ENCODE measurements at regions not wholly inside any gene's neighbourhood (a gene's known extent, or its start where the extent isn't known, plus 50 kb on each side); places are given as distances from the start of the nearest gene placed in this dataset.

- Histone ChIP-seq H3K9me3 (ENCODE audit: low read length) (no peaks in the 10 kb centered on the region), H3K27me3 (ENCODE audit: insufficient read depth, low read length, poor library complexity, severe bottlenecking) (no peaks in the 10 kb centered on the region), H3K4me3 (ENCODE audit: low read length) (no peak overlapping the region), H3K27ac (ENCODE audit: low read depth, low read length) (no peak overlapping the region), H3K36me3 (ENCODE audit: insufficient read depth, low read length) (no peaks in the 10 kb centered on the region), H3K4me1 (ENCODE audit: insufficient read depth, low read length) (no peaks in the 10 kb centered on the region)
- POLR2A ChIA-PET = no interaction called here
- CTCF ChIA-PET = no interaction called here
- H3K27ac Mint-ChIP-seq = no peak overlapping the region
- peaks cover 0 to 1% (median 0%) of the 10 kb centered on the region in 5 donors for H3K9me3 Mint-ChIP-seq
- H3K36me3 Mint-ChIP-seq = peaks cover 2 to 16% (median 3%) of the 10 kb centered on the region in 3 donors
- H3K27me3 Mint-ChIP-seq = peaks cover 0 to 1% of the 10 kb centered on the region in 2 donors
- no peaks in the 10 kb centered on the region for H3K4me1 Mint-ChIP-seq
- no peak overlapping the region for H3K4me3 Mint-ChIP-seq
- no peak for DNase-seq
These were observed 59.7 kb upstream of the PGRMC2 start for GRCh38 chr4:128347175-128347868.

GRCh38 chr4:128346054-128346716, 58.6 kb upstream of the PGRMC2 start:
- Mint-ChIP-seq H3K27me3 (no peaks in the 10 kb centered on the region), H3K4me3 (no peak overlapping the region), H3K36me3 (peaks cover 0 to 16% (median 3%) of the 10 kb centered on the region in 3 donors), H3K4me1 (no peaks in the 10 kb centered on the region), H3K9me3 (no peaks in the 10 kb centered on the region), H3K27ac (no peak overlapping the region)
- H3K27ac ChIP-seq (ENCODE audit: low read depth, low read length) = no peak overlapping the region
- DNase-seq = no peak
- CTCF ChIA-PET = no interaction called here
- H3K9me3 ChIP-seq (ENCODE audit: low read length) = no peaks in the 10 kb centered on the region
- POLR2A ChIA-PET = no interaction called here
- H3K36me3 ChIP-seq (ENCODE audit: insufficient read depth, low read length) = no peaks in the 10 kb centered on the region
- H3K4me1 ChIP-seq (ENCODE audit: insufficient read depth, low read length) = no peaks in the 10 kb centered on the region
- no peak overlapping the region for H3K4me3 ChIP-seq (ENCODE audit: low read length)
- H3K27me3 ChIP-seq (ENCODE audit: insufficient read depth, low read length, poor library complexity, severe bottlenecking) = no peaks in the 10 kb centered on the region

- Mint-ChIP-seq H3K9me3 (no peaks in the 10 kb centered on the region), H3K4me1 (no peaks in the 10 kb centered on the region), H3K36me3 (peaks cover 0 to 16% (median 3%) of the 10 kb centered on the region in 3 donors), H3K27me3 (no peaks in the 10 kb centered on the region), H3K27ac (no peak overlapping the region), H3K4me3 (no peak overlapping the region)
- no peak for DNase-seq
- CTCF ChIA-PET = no interaction called here
- Histone ChIP-seq H3K4me3 (ENCODE audit: low read length) (no peak overlapping the region), H3K36me3 (ENCODE audit: insufficient read depth, low read length) (no peaks in the 10 kb centered on the region), H3K27me3 (ENCODE audit: insufficient read depth, low read length, poor library complexity, severe bottlenecking) (no peaks in the 10 kb centered on the region), H3K9me3 (ENCODE audit: low read length) (no peaks in the 10 kb centered on the region), H3K27ac (ENCODE audit: low read depth, low read length) (no peak overlapping the region), H3K4me1 (ENCODE audit: insufficient read depth, low read length) (no peaks in the 10 kb centered on the region)
- POLR2A ChIA-PET = no interaction called here
These were observed 58.0 kb upstream of the PGRMC2 start for GRCh38 chr4:128345650-128346049.

GRCh38 chr4:128342762-128343161, 55.1 kb upstream of the PGRMC2 start:
- Mint-ChIP-seq H3K36me3 (peaks cover 0 to 11% (median 3%) of the 10 kb centered on the region in 3 donors), H3K27me3 (no peaks in the 10 kb centered on the region), H3K4me1 (no peaks in the 10 kb centered on the region), H3K4me3 (no peak overlapping the region), H3K27ac (peak overlapping the region in 1 of 8 donors; percentile 34), H3K9me3 (no peaks in the 10 kb centered on the region)
- Histone ChIP-seq H3K27me3 (ENCODE audit: insufficient read depth, low read length, poor library complexity, severe bottlenecking) (no peaks in the 10 kb centered on the region), H3K4me1 (ENCODE audit: insufficient read depth, low read length) (no peaks in the 10 kb centered on the region), H3K27ac (ENCODE audit: low read depth, low read length) (no peak overlapping the region), H3K4me3 (ENCODE audit: low read length) (no peak overlapping the region), H3K36me3 (ENCODE audit: insufficient read depth, low read length) (no peaks in the 10 kb centered on the region), H3K9me3 (ENCODE audit: low read length) (no peaks in the 10 kb centered on the region)
- ChIA-PET POLR2A (no interaction called here), CTCF (no interaction called here)
- DNase-seq = no peak

- H3K4me3 Mint-ChIP-seq = no peak overlapping the region
- POLR2A ChIA-PET = no interaction called here
- no peaks in the 10 kb centered on the region for H3K27me3 Mint-ChIP-seq
- no peak for DNase-seq
- H3K4me1 Mint-ChIP-seq = no peaks in the 10 kb centered on the region
- H3K27ac Mint-ChIP-seq = peak overlapping the region in 1 of 8 donors; percentile 36
- no peaks in the 10 kb centered on the region for H3K9me3 Mint-ChIP-seq
- no peaks in the 10 kb centered on the region for H3K4me1 ChIP-seq (ENCODE audit: insufficient read depth, low read length)
- no peaks in the 10 kb centered on the region for H3K27me3 ChIP-seq (ENCODE audit: insufficient read depth, low read length, poor library complexity, severe bottlenecking)
- H3K9me3 ChIP-seq (ENCODE audit: low read length) = no peaks in the 10 kb centered on the region
- peaks cover 0 to 8% (median 3%) of the 10 kb centered on the region in 3 donors for H3K36me3 Mint-ChIP-seq
- H3K36me3 ChIP-seq (ENCODE audit: insufficient read depth, low read length) = no peaks in the 10 kb centered on the region
- H3K27ac ChIP-seq (ENCODE audit: low read depth, low read length) = no peak overlapping the region
- no peak overlapping the region for H3K4me3 ChIP-seq (ENCODE audit: low read length)
- CTCF ChIA-PET = no interaction called here
These were observed 54.0 kb upstream of the PGRMC2 start for GRCh38 chr4:128341634-128342033.

GRCh38 chr4:128338634-128339355, 51.2 kb upstream of the PGRMC2 start:
- ChIA-PET CTCF (no interaction called here), POLR2A (no interaction called here)
- no peaks in the 10 kb centered on the region for H3K27me3 Mint-ChIP-seq

GRCh38 chr4:128337863-128338262, 50.2 kb upstream of the PGRMC2 start:
- no peaks in the 10 kb centered on the region for H3K9me3 ChIP-seq (ENCODE audit: low read length)
- Mint-ChIP-seq H3K4me3 (no peak overlapping the region), H3K36me3 (no peaks in the 10 kb centered on the region), H3K27me3 (no peaks in the 10 kb centered on the region), H3K4me1 (no peaks in the 10 kb centered on the region), H3K27ac (no peak overlapping the region), H3K9me3 (no peaks in the 10 kb centered on the region)
- H3K27ac ChIP-seq (ENCODE audit: low read depth, low read length) = no peak overlapping the region
- H3K27me3 ChIP-seq (ENCODE audit: insufficient read depth, low read length, poor library complexity, severe bottlenecking) = no peaks in the 10 kb centered on the region
- ChIA-PET POLR2A (no interaction called here), CTCF (no interaction called here)
- H3K4me1 ChIP-seq (ENCODE audit: insufficient read depth, low read length) = no peaks in the 10 kb centered on the region
- no peaks in the 10 kb centered on the region for H3K36me3 ChIP-seq (ENCODE audit: insufficient read depth, low read length)
- DNase-seq = no peak
- H3K4me3 ChIP-seq (ENCODE audit: low read length) = no peak overlapping the region

More at GRCh38 chr4:128338634-128339355, 51.2 kb upstream of the PGRMC2 start:
- no peaks in the 10 kb centered on the region for H3K9me3 Mint-ChIP-seq
- Histone ChIP-seq H3K27me3 (ENCODE audit: insufficient read depth, low read length, poor library complexity, severe bottlenecking) (no peaks in the 10 kb centered on the region), H3K4me3 (ENCODE audit: low read length) (no peak overlapping the region), H3K36me3 (ENCODE audit: insufficient read depth, low read length) (no peaks in the 10 kb centered on the region), H3K9me3 (ENCODE audit: low read length) (no peaks in the 10 kb centered on the region), H3K4me1 (ENCODE audit: insufficient read depth, low read length) (no peaks in the 10 kb centered on the region), H3K27ac (ENCODE audit: low read depth, low read length) (no peak overlapping the region)
- no peaks in the 10 kb centered on the region for H3K4me1 Mint-ChIP-seq
- no peak overlapping the region for H3K4me3 Mint-ChIP-seq
- DNase-seq = no peak
- H3K27ac Mint-ChIP-seq = no peak overlapping the region
- H3K36me3 Mint-ChIP-seq = no peaks in the 10 kb centered on the region
